ENCODE measurements at regions not wholly inside any gene's neighbourhood (a gene's known extent, or its start where the extent isn't known, plus 50 kb on each side); places are given as distances from the start of the nearest gene placed in this dataset.

DNA sequence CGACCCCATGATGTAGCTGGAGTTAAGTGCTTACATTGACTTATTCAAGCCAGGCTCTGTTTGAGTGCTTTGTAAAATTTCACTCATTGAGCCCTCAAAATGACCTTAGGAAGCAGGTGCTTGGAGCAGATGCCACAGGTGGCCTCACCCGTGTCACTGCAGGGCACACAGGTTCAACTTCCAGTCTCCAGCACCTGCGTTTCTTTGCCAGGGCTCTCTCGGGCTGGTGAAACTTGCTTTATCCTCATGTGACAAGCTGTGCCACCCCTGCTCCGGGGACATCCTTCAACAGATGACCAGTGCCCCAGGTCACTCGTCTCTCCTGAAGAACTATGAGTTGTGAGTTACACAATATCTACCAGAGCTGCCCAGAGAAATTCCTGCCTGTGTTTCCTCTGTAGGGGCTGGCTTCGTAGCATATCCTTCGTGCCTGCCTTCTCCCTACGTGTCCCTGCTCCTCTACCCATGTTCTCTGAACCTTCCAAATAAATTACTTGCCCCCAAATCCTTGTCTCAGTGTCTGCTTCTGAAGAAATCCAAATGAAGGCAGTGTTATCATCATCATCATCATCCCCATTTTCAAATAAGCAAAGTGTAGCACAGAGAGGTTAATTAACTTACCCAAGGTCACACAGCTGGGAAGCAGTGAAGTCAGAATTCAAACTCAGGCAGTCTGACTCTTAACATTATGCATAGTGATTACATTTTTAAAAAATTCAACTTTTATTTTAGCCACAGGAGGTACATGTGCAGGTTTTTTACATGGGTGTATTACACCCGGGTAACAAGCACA, 352.5 kb downstream of the NPIPA8 start:
- CTCF ChIA-PET = no interaction called here
- no peak overlapping the region for H3K27ac ChIP-seq
- no peak for DNase-seq (ENCODE audit: low spot score)
- POLR2A ChIA-PET (ENCODE audit: low non-redundant PET) = no interaction called here
- TF ChIP-seq, protein P1, sequence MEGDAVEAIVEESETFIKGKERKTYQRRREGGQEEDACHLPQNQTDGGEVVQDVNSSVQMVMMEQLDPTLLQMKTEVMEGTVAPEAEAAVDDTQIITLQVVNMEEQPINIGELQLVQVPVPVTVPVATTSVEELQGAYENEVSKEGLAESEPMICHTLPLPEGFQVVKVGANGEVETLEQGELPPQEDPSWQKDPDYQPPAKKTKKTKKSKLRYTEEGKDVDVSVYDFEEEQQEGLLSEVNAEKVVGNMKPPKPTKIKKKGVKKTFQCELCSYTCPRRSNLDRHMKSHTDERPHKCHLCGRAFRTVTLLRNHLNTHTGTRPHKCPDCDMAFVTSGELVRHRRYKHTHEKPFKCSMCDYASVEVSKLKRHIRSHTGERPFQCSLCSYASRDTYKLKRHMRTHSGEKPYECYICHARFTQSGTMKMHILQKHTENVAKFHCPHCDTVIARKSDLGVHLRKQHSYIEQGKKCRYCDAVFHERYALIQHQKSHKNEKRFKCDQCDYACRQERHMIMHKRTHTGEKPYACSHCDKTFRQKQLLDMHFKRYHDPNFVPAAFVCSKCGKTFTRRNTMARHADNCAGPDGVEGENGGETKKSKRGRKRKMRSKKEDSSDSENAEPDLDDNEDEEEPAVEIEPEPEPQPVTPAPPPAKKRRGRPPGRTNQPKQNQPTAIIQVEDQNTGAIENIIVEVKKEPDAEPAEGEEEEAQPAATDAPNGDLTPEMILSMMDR (conservative IDR thresholded peaks at IDR 0.05; ENCODE audit: low read depth) = no peak

- no peak overlapping the region for H3K27ac ChIP-seq
- DNase-seq (ENCODE audit: low spot score) = no peak
- ChIA-PET POLR2A (ENCODE audit: low non-redundant PET) (interaction anchor here (0.6 kb wide), 1 partner anchor 21 kb away, joined by 3 read pairs; no protein-coding TSS in a partner anchor), CTCF (no interaction called here)
- TF ChIP-seq, protein P1 (conservative IDR thresholded peaks at IDR 0.05; ENCODE audit: low read depth) = no peak
These were observed 353.4 kb downstream of the NPIPA8 start for GRCh38 chr16:17983114-17983513.

DNA sequence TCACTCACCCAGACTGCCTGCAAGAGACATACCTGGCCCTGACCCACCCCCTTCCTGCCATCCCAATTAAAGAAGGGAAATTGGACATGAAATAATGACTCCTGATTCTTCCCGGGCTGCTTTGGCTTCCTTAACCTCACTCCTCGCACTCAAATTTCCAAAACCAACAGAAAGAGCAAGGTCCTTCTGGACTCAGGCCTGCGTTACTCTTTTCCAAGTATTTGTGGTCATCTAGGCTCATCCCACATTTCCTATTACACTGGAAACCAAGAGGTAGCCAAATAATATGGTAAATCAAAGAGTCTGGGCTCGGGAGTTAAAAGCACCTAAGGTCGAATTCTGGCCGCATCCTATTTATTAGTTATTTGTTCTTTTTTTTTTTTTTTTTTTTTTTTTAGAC, 359.3 kb downstream of the NPIPA8 start:
- TF ChIP-seq, protein P1 (conservative IDR thresholded peaks at IDR 0.05; ENCODE audit: low read depth) = no peak
- ChIA-PET POLR2A (ENCODE audit: low non-redundant PET) (no interaction called here), CTCF (no interaction called here)
- DNase-seq (ENCODE audit: low spot score) = no peak
- H3K27ac ChIP-seq = no peak overlapping the region

GRCh38 chr16:17972460-17972943, 364.0 kb downstream of the NPIPA8 start:
- ChIA-PET CTCF (interaction anchor here (0.7 kb wide), 1 partner anchor 191 kb away, joined by 3 read pairs; no protein-coding TSS in a partner anchor), POLR2A (ENCODE audit: low non-redundant PET) (no interaction called here)
- H3K27ac ChIP-seq = no peak overlapping the region
- TF ChIP-seq, protein P1 (conservative IDR thresholded peaks at IDR 0.05; ENCODE audit: low read depth) = no peak
- DNase-seq (ENCODE audit: low spot score) = no peak

DNA sequence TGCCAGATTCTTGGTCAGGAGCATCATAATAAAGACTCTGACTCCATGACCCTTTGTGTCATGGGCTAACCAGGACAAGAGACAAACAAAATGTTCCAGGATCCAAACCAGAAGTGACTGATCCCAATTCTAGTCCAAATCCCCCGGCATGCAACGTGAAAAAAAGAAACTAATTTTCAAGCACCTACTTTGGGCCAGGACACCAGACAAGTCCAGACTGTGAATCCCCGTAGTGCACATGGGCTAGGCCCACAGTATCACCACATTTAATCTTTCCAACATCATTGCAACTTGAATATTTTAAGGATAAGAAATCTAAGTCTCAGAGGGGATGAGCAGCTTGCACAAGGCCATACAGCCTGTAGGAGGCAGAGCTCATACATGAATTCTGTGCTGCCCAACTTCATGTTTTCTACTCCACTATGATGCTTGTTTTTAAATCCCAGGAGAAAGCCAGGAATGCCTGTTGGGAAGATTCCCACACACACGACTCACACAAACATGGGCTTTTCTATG, 365.7 kb downstream of the NPIPA8 start:
- TF ChIP-seq, protein P1 (conservative IDR thresholded peaks at IDR 0.05; ENCODE audit: low read depth) = no peak
- no peak for DNase-seq (ENCODE audit: low spot score)
- CTCF ChIA-PET = no interaction called here
- POLR2A ChIA-PET (ENCODE audit: low non-redundant PET) = no interaction called here
- no peak overlapping the region for H3K27ac ChIP-seq

GRCh38 chr16:17970157-17970765, 366.3 kb downstream of the NPIPA8 start:
- H3K27ac ChIP-seq = no peak overlapping the region
- ChIA-PET CTCF (no interaction called here), POLR2A (ENCODE audit: low non-redundant PET) (no interaction called here)
- no peak for DNase-seq (ENCODE audit: low spot score)
- TF ChIP-seq, protein P1 (conservative IDR thresholded peaks at IDR 0.05; ENCODE audit: low read depth) = no peak

Measured in RWPE1 (cell line).